Suprapubic skin (tissue), 3 donors: ENCODE measurements at regions not wholly inside any gene's neighbourhood (a gene's known extent, or its start where the extent isn't known, plus 50 kb on each side); places are given as distances from the start of the nearest gene placed in this dataset.

Source experiments
- POLR2A ChIP-seq, 2 donors: fragments of 450-650 bp; IDR thresholded peaks; one replicate each; pipeline ENCODE4 v1.6.1; 2017; ENCODE audit warnings: antibody characterized with exemption in 2 of 2, mild to moderate bottlenecking in 2 of 2, moderate library complexity in 2 of 2
- TF ChIP-seq, protein P1 (sequence below), 2 donors: fragments of 200-600 bp in 1 of 2; fragments of 450-650 bp in 1 of 2; sonication (generic) in 1 of 2; IDR thresholded peaks; one replicate each; pipeline ENCODE4 v1.5.1; 2016 to 2019; ENCODE audit warnings: antibody characterized with exemption in 2 of 2, mild to moderate bottlenecking in 1 of 2, moderate library complexity in 1 of 2

DNA sequence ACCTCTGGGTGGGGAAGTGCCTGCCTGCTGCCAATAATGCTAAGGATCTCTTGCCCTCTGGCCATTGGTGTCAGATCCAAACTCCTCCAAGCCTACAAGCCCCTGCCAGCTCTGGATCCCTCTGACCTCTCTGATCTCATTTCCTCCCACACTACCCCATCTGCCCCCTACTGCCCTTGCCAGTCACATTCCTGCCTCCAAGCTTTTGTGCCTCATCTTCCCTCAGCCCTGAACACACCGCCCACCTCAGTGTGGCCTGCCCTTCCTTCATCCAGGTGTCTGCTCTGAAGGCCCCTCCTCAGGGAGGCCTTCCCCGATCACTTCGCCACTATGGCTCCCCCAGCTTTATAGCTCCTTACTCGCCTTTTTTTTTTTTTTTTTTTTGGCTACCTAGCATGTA, 161.0 kb upstream of the GLI2 start:
- no peak for TF ChIP-seq POLR2A (IDR thresholded peaks at IDR 0.05)
- TF ChIP-seq, protein P1, sequence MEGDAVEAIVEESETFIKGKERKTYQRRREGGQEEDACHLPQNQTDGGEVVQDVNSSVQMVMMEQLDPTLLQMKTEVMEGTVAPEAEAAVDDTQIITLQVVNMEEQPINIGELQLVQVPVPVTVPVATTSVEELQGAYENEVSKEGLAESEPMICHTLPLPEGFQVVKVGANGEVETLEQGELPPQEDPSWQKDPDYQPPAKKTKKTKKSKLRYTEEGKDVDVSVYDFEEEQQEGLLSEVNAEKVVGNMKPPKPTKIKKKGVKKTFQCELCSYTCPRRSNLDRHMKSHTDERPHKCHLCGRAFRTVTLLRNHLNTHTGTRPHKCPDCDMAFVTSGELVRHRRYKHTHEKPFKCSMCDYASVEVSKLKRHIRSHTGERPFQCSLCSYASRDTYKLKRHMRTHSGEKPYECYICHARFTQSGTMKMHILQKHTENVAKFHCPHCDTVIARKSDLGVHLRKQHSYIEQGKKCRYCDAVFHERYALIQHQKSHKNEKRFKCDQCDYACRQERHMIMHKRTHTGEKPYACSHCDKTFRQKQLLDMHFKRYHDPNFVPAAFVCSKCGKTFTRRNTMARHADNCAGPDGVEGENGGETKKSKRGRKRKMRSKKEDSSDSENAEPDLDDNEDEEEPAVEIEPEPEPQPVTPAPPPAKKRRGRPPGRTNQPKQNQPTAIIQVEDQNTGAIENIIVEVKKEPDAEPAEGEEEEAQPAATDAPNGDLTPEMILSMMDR (IDR thresholded peaks at IDR 0.05), result no peak
